ENCODE measurements at regions not wholly inside any gene's neighbourhood (a gene's known extent, or its start where the extent isn't known, plus 50 kb on each side); places are given as distances from the start of the nearest gene placed in this dataset.

- no peak overlapping the region for H2BK5ac ChIP-seq (ENCODE audit: insufficient read length, low read length)
- H3K27me3 ChIP-seq (ENCODE audit: insufficient read depth, low read length), result no peaks in the 10 kb centered on the region
- peaks cover 93% of the 10 kb centered on the region in 2 experiments for H3K9me3 Mint-ChIP-seq
- no peak overlapping the region for H3K27ac ChIP-seq (ENCODE audit: insufficient read length, low read depth, low read length)
- H3K4me3 Mint-ChIP-seq, result no peak overlapping the region
- no peak overlapping the region for H4K8ac ChIP-seq (replicated peaks; ENCODE audit: insufficient read length, low read depth, low read length)
- H3K27me3 Mint-ChIP-seq (ENCODE audit: low read depth), result peaks cover 7% of the 10 kb centered on the region
- H3K4me1 Mint-ChIP-seq, result no peaks in the 10 kb centered on the region
- H3K27ac Mint-ChIP-seq, result no peak overlapping the region
- TF ChIP-seq, protein P1, sequence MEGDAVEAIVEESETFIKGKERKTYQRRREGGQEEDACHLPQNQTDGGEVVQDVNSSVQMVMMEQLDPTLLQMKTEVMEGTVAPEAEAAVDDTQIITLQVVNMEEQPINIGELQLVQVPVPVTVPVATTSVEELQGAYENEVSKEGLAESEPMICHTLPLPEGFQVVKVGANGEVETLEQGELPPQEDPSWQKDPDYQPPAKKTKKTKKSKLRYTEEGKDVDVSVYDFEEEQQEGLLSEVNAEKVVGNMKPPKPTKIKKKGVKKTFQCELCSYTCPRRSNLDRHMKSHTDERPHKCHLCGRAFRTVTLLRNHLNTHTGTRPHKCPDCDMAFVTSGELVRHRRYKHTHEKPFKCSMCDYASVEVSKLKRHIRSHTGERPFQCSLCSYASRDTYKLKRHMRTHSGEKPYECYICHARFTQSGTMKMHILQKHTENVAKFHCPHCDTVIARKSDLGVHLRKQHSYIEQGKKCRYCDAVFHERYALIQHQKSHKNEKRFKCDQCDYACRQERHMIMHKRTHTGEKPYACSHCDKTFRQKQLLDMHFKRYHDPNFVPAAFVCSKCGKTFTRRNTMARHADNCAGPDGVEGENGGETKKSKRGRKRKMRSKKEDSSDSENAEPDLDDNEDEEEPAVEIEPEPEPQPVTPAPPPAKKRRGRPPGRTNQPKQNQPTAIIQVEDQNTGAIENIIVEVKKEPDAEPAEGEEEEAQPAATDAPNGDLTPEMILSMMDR (conservative IDR thresholded peaks at IDR 0.05), result no peak
- no peak overlapping the region for H2BK12ac ChIP-seq (ENCODE audit: insufficient read length, low read depth, low read length)
- no peak overlapping the region for H3K4ac ChIP-seq (ENCODE audit: low read depth, low read length)
- no peak overlapping the region for H2AFZ ChIP-seq (ENCODE audit: low read length)
- H3K9me3 ChIP-seq (ENCODE audit: control insufficient read depth, low read depth, low read length), result peaks cover 82% of the 10 kb centered on the region
- peaks cover 8 to 24% (median 18%) of the 10 kb centered on the region in 3 experiments; a peak in 6 of 7 replicates for H3K36me3 Mint-ChIP-seq (ENCODE audit: insufficient read depth in 1 of 3, low read depth in 3 of 3)
- DNase-seq, result no peak
- no peak overlapping the region for H3K56ac ChIP-seq (ENCODE audit: insufficient read length, low read depth, low read length)
- no peak overlapping the region for H4K91ac ChIP-seq (ENCODE audit: insufficient read length, low read depth, low read length)
- H4K20me1 ChIP-seq (ENCODE audit: control insufficient read depth, insufficient read depth, insufficient read length), result no peaks in the 10 kb centered on the region
- no peaks in the 10 kb centered on the region for H3K79me1 ChIP-seq (ENCODE audit: insufficient read depth, low read depth, low read length, poor library complexity, severe bottlenecking)
- no peak overlapping the region for H3K9ac ChIP-seq (ENCODE audit: extremely low read depth, insufficient read length, low read length)
- no peak overlapping the region for H3K23ac ChIP-seq (ENCODE audit: insufficient read length, low read depth, low read length)
- no peak overlapping the region for H3K14ac ChIP-seq (ENCODE audit: insufficient read depth, low read length)
- no peak overlapping the region for H2BK15ac ChIP-seq (ENCODE audit: low read depth, low read length)
- WGBS (ENCODE audit: extremely low coverage, insufficient read length, low lambda C conversion rate), result no CpG with 5 or more reads among the region's 2 CpGs
- no peaks in the 10 kb centered on the region for H3K4me1 ChIP-seq (ENCODE audit: insufficient read depth, low read length)
- H3K23me2 ChIP-seq (ENCODE audit: insufficient read length, low read depth, low read length, poor library complexity, severe bottlenecking), result no peaks in the 10 kb centered on the region
- H3K79me2 ChIP-seq (ENCODE audit: insufficient read depth, low read length), result no peaks in the 10 kb centered on the region
- no peak overlapping the region for H2BK20ac ChIP-seq (ENCODE audit: low read depth, low read length, poor library complexity, severe bottlenecking)
- H3K18ac ChIP-seq (ENCODE audit: insufficient read length, low read depth, low read length), result no peak overlapping the region
- no peak overlapping the region for H4K5ac ChIP-seq (ENCODE audit: insufficient read length, low read depth, low read length)
- H3T11ph ChIP-seq (ENCODE audit: low read length), result no peak overlapping the region
- no peak overlapping the region for H2AK5ac ChIP-seq (ENCODE audit: insufficient read length, low read length)
- H3K4me2 ChIP-seq (ENCODE audit: insufficient read depth, insufficient read length, low read length), result no peak overlapping the region
- H2BK120ac ChIP-seq (ENCODE audit: low read depth, low read length, poor library complexity, severe bottlenecking), result no peak overlapping the region
Observed at GRCh38 chr19:27671876-27672275, 1541.1 kb downstream of the UQCRFS1 start.
